ENCODE measurements at regions not wholly inside any gene's neighbourhood (a gene's known extent, or its start where the extent isn't known, plus 50 kb on each side); places are given as distances from the start of the nearest gene placed in this dataset.
"Not testable (repeated sequence)": the region's sequence is repeated elsewhere in the genome, so short reads cannot be mapped to it uniquely, and the experiment has no call there.

GRCh38 chr5:56666901-56667300 is 148.4 kb upstream of the MAP3K1 start:
- DNase-seq (ENCODE audit: low spot score), result no peak
- TF ChIP-seq CTCF (IDR thresholded peaks at IDR 0.05; ENCODE audit: extremely low read depth, missing control alignments), result no peak

GRCh38 chr5:56665117-56665516 is 150.2 kb upstream of the MAP3K1 start:
- not testable (repeated sequence) for DNase-seq (ENCODE audit: low spot score)

- no peak for TF ChIP-seq CTCF (IDR thresholded peaks at IDR 0.05; ENCODE audit: extremely low read depth, missing control alignments)
- DNase-seq (ENCODE audit: low spot score), result no peak
Measured at GRCh38 chr5:56664025-56664424, 151.3 kb upstream of the MAP3K1 start.

- no peak for DNase-seq (ENCODE audit: low spot score)
- no peak for TF ChIP-seq CTCF (IDR thresholded peaks at IDR 0.05; ENCODE audit: extremely low read depth, missing control alignments)
Measured at GRCh38 chr5:56663523-56663922, 151.8 kb upstream of the MAP3K1 start.

GRCh38 chr5:56662893-56663292 is 152.5 kb upstream of the MAP3K1 start:
- DNase-seq (ENCODE audit: low spot score), result no peak

GRCh38 chr5:56659971-56660370 is 155.4 kb upstream of the MAP3K1 start:
- no peak for DNase-seq (ENCODE audit: low spot score)
- TF ChIP-seq CTCF (IDR thresholded peaks at IDR 0.05; ENCODE audit: extremely low read depth, missing control alignments), result no peak

More at GRCh38 chr5:56662893-56663292, 152.5 kb upstream of the MAP3K1 start:
- TF ChIP-seq CTCF (IDR thresholded peaks at IDR 0.05; ENCODE audit: extremely low read depth, missing control alignments), result no peak

GRCh38 chr5:56658972-56659371 is 156.4 kb upstream of the MAP3K1 start:
- no peak for TF ChIP-seq CTCF (IDR thresholded peaks at IDR 0.05; ENCODE audit: extremely low read depth, missing control alignments)
- DNase-seq (ENCODE audit: low spot score), result no peak

GRCh38 chr5:56656846-56657726 is 158.3 kb upstream of the MAP3K1 start:
- no peak for TF ChIP-seq CTCF (IDR thresholded peaks at IDR 0.05; ENCODE audit: extremely low read depth, missing control alignments)
- DNase-seq (ENCODE audit: low spot score), result no peak

Measured in GM20000 (cell line).